ENCODE measurements at regions not wholly inside any gene's neighbourhood (a gene's known extent, or its start where the extent isn't known, plus 50 kb on each side); places are given as distances from the start of the nearest gene placed in this dataset.

DNA sequence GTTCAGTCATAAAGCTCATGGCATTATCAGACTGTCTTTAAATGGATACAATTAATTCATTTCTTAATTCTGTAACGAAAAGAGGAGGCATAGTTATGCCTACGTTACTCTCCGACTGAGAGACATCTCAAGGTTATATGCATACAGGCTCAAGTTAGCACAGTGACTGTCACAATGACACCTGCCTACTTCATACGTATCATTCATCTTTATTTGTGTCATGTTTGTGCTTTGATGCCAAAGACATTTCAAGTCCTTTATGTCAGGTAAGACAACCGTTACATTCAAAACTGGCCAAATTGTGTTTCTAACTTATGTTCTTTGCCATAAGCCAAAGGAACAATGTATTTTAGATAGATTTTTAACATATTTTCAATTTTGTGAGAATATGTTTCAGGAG, 328.8 kb upstream of the NRG3 start:
- DNase-seq, result no peak
- Histone ChIP-seq H3K4me3 (no peak overlapping the region), H3K9me3 (peaks cover 0 to 37% (median 17%) of the 10 kb centered on the region in 4 donors), H3K27me3 (no peaks in the 10 kb centered on the region), H3K27ac (no peak overlapping the region), H3K4me1 (no peaks in the 10 kb centered on the region), H3K36me3 (no peaks in the 10 kb centered on the region)
- TF ChIP-seq EP300 (IDR thresholded peaks at IDR 0.05) (no peak), POLR2AphosphoS5 (IDR thresholded peaks at IDR 0.05) (no peak), POLR2A (IDR thresholded peaks at IDR 0.05) (no peak)
- TF ChIP-seq, protein P1, sequence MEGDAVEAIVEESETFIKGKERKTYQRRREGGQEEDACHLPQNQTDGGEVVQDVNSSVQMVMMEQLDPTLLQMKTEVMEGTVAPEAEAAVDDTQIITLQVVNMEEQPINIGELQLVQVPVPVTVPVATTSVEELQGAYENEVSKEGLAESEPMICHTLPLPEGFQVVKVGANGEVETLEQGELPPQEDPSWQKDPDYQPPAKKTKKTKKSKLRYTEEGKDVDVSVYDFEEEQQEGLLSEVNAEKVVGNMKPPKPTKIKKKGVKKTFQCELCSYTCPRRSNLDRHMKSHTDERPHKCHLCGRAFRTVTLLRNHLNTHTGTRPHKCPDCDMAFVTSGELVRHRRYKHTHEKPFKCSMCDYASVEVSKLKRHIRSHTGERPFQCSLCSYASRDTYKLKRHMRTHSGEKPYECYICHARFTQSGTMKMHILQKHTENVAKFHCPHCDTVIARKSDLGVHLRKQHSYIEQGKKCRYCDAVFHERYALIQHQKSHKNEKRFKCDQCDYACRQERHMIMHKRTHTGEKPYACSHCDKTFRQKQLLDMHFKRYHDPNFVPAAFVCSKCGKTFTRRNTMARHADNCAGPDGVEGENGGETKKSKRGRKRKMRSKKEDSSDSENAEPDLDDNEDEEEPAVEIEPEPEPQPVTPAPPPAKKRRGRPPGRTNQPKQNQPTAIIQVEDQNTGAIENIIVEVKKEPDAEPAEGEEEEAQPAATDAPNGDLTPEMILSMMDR (IDR thresholded peaks at IDR 0.05), result no peak
- intact Hi-C loops (cut with DNase I; ENCODE audit: low total_unique reads), result no loop called here
- 79 to 84% (median 82%) methylated on average over 5 of the region's 5 CpGs for WGBS, 5 donors

DNA sequence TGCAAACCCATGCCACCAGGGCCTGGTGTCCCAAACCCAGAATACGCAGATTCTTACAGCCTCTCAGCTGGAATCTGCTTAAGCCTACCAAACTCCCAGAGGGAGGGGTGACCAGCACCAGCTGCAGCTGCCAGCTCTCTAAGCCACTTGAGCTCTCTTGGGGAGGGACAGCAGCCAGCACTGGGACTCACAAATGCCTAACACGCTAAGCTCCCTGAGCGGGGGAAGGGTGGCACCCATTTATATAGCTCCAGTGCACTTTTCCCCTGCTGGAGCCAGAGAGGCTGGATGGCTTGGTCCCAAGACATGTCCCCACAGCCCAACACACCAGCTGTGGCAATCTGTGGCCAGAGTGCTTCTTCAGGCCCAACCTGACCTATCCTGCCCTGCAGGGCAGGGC, 326.8 kb upstream of the NRG3 start:
- no peak for TF ChIP-seq EP300 (IDR thresholded peaks at IDR 0.05)
- Histone ChIP-seq H3K36me3 (no peaks in the 10 kb centered on the region), H3K4me1 (no peaks in the 10 kb centered on the region), H3K27ac (no peak overlapping the region), H3K4me3 (no peak overlapping the region), H3K9me3 (peaks cover 0 to 47% (median 23%) of the 10 kb centered on the region in 4 donors), H3K27me3 (no peaks in the 10 kb centered on the region)
- DNase-seq, result no peak
- WGBS, 5 donors, result 72 to 88% (median 84%) methylated on average over 3 of the region's 3 CpGs
- intact Hi-C loops (cut with DNase I; ENCODE audit: low total_unique reads), result no loop called here

DNA sequence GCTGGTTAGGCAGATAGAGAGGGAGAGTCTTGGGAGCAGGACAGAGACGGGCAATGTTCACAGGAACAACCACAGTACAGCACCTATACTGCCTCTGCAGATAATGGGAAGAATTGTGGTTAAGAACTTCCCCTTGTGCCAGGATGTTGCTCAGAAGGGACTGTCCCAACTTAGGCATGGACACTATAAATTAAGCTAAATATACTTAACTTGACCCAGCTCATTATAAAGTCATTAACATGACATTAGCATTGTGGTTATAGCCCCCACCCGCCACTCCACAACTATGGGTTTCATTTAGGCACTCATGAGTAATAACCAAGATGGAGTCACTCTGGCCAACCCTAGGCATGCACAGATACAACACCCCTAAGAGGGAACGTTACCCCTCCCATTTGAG, 310.9 kb upstream of the NRG3 start:
- intact Hi-C loops (cut with DNase I; ENCODE audit: low total_unique reads), result no loop called here
- Histone ChIP-seq H3K4me1 (no peaks in the 10 kb centered on the region), H3K27ac (no peak overlapping the region), H3K27me3 (no peaks in the 10 kb centered on the region), H3K4me3 (no peak overlapping the region), H3K9me3 (peaks cover 0 to 5% (median 0%) of the 10 kb centered on the region in 4 donors), H3K36me3 (no peaks in the 10 kb centered on the region)
- TF ChIP-seq POLR2A (IDR thresholded peaks at IDR 0.05) (no peak), POLR2AphosphoS5 (IDR thresholded peaks at IDR 0.05) (no peak), EP300 (IDR thresholded peaks at IDR 0.05) (no peak)
- TF ChIP-seq, protein P1 (IDR thresholded peaks at IDR 0.05), result no peak
- no peak for DNase-seq
- whole genome bisulfite sequencing, 5 donors, result 62 to 77% (median 74%) methylated on average over 3 of the region's 3 CpGs

DNA sequence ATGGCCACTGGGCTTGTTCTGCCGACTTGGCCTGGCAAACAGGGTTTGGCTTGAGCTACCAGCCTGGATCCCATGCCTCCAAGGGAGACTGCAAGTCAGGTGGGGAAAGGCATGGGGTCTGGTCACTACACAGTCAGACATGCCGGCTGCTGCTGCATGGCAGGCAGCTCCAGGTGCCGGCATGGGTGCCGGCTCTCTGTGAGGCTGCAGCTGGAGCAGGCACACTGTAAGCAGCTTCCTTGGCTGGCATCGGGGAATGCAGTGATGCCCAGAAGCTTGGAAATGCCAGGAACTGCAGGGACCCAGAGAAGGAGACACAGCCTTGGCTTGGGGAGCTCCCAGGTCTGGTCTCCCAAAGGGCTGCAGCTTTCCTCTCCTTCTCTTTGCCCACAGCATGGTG, 305.5 kb upstream of the NRG3 start:
- H3K9me3 ChIP-seq, result peaks cover 0 to 36% (median 15%) of the 10 kb centered on the region in 4 donors
- no peaks in the 10 kb centered on the region for H3K27me3 ChIP-seq
- intact Hi-C loops (cut with DNase I; ENCODE audit: low total_unique reads), result no loop called here
- no peaks in the 10 kb centered on the region for H3K4me1 ChIP-seq
- no peak for DNase-seq
- TF ChIP-seq POLR2A (IDR thresholded peaks at IDR 0.05) (no peak), POLR2AphosphoS5 (IDR thresholded peaks at IDR 0.05) (no peak), EP300 (IDR thresholded peaks at IDR 0.05) (no peak)
- TF ChIP-seq, protein P1 (IDR thresholded peaks at IDR 0.05), result no peak
- H3K4me3 ChIP-seq, result no peak overlapping the region
- H3K27ac ChIP-seq, result no peak overlapping the region
- WGBS, 5 donors, result 83 to 91% (median 88%) methylated on average over 3 to 5 of the region's 5 CpGs
- H3K36me3 ChIP-seq, result no peaks in the 10 kb centered on the region

DNA sequence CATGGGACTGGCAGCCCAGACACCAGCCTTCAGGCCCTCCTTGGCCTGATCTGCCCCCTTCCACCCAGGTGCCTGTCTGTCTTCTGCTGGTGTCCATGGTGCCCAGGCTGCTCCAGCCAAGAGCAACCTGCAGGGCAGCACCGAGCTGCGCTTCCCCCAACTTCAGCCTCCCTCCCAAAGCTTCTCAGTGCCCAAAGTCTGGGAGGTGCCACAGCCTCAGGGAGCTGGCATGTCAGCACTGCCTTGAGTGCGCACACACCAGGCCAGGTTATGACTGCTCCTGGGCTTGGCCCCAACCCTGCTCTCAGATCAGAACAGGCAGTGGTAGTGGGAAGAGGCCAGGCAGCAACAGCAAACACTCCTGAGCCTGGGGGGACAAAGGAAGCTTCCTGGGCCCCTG, 304.6 kb upstream of the NRG3 start:
- intact Hi-C loops (cut with DNase I; ENCODE audit: low total_unique reads), result no loop called here
- H3K4me1 ChIP-seq, result no peaks in the 10 kb centered on the region
- no peaks in the 10 kb centered on the region for H3K36me3 ChIP-seq
- peaks cover 0 to 39% (median 15%) of the 10 kb centered on the region in 4 donors for H3K9me3 ChIP-seq
- no peak overlapping the region for H3K27ac ChIP-seq
- H3K27me3 ChIP-seq, result no peaks in the 10 kb centered on the region
- TF ChIP-seq EP300 (IDR thresholded peaks at IDR 0.05) (no peak), POLR2A (IDR thresholded peaks at IDR 0.05) (no peak), POLR2AphosphoS5 (IDR thresholded peaks at IDR 0.05) (no peak)
- TF ChIP-seq, protein P1 (IDR thresholded peaks at IDR 0.05), result no peak
- DNase-seq, result no peak
- no peak overlapping the region for H3K4me3 ChIP-seq
- 86 to 100% (median 92%) methylated on average over 2 to 3 of the region's 3 CpGs for WGBS, 5 donors

All from stomach (tissue), 8 donors.